BLaER1 (cell line): ENCODE measurements at regions not wholly inside any gene's neighbourhood (a gene's known extent, or its start where the extent isn't known, plus 50 kb on each side); places are given as distances from the start of the nearest gene placed in this dataset.

ENCODE experiments used
- H3K27ac ChIP-seq: shearing (Covaris generic); formaldehyde crosslinking; 2 replicates; pipeline ENCODE4 v1.8.1; 2022
- H3K27me3 ChIP-seq: shearing (Covaris generic); formaldehyde crosslinking; 2 replicates; pipeline ENCODE4 v1.8.1; 2022
- H3K36me3 ChIP-seq: shearing (Covaris generic); formaldehyde crosslinking; 2 replicates; pipeline ENCODE4 v1.8.1; 2022
- H3K4me1 ChIP-seq: shearing (Covaris generic); formaldehyde crosslinking; 2 replicates; pipeline ENCODE4 v1.8.1; 2022
- H3K4me2 ChIP-seq: shearing (Covaris generic); formaldehyde crosslinking; 2 replicates; pipeline ENCODE4 v1.8.1; 2022
- H3K4me3 ChIP-seq: shearing (Covaris generic); formaldehyde crosslinking; 2 replicates; pipeline ENCODE4 v1.8.1; 2022
- H3K9ac ChIP-seq: shearing (Covaris generic); formaldehyde crosslinking; 2 replicates; pipeline ENCODE4 v1.8.1; 2022
- H3K9me3 ChIP-seq: shearing (Covaris generic); formaldehyde crosslinking; 2 replicates; pipeline ENCODE4 v1.8.1; 2022
- H4K20me1 ChIP-seq: shearing (Covaris generic); formaldehyde crosslinking; 2 replicates; pipeline ENCODE4 v1.8.1; 2022
- Cebpa-rat ChIP-seq: shearing (Covaris generic); IDR thresholded peaks from 2 replicates; pipeline ENCODE4 v1.8.1; 2022

DNA sequence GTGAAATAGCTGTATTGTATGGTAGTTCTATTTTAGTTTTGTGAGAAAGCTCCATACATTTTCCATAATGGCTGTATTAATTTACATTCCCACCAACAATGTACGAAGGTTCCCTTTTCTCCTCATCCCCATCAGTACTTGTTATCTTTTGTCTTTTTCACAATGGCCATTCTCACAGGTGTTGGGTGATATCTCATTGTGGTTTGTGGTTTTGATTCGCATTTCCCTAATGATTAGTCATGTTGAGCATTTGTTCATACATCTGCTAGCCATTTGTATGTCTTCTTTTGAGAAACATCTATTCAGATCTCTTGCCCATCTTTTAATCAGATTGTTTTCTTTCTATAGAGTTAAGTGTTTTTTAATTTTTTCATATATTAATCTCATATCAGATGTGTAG is 931.9 kb downstream of the IGSF11 start:
- Histone ChIP-seq H3K27ac (no peak overlapping the region), H3K36me3 (no peaks in the 10 kb centered on the region), H3K4me3 (no peak overlapping the region), H3K4me1 (peaks cover 11% of the 10 kb centered on the region; the same call in 1 of the 2 replicates), H3K9me3 (no peaks in the 10 kb centered on the region), H4K20me1 (no peaks in the 10 kb centered on the region), H3K4me2 (no peak overlapping the region), H3K27me3 (no peaks in the 10 kb centered on the region), H3K9ac (no peak overlapping the region)
- TF ChIP-seq Cebpa-rat, result no peak

DNA sequence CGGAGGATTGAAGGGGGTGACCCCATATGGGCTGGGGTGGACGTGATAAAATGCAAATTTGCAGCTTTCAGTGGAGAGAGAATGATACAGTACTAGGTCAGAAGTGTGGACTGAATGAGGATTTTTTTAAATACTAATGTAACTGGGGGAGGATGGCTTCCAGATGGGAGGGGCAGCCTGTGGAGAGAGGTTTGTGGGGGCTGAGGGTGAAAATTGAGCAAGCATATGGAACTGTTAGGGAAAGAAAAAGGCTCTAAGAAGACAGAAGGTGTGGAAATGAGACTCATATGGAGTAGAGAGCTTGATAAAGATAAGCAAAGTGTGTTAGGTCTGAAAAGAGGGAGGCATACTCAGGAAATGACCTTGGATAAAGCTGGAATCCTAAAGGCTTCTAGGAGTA is 926.4 kb downstream of the IGSF11 start:
- Histone ChIP-seq H3K4me2 (no peak overlapping the region), H3K27me3 (no peaks in the 10 kb centered on the region), H3K36me3 (no peaks in the 10 kb centered on the region), H4K20me1 (no peaks in the 10 kb centered on the region), H3K9me3 (no peaks in the 10 kb centered on the region), H3K27ac (no peak overlapping the region), H3K4me1 (peaks cover 2% of the 10 kb centered on the region; the same call in 1 of the 2 replicates), H3K4me3 (no peak overlapping the region), H3K9ac (no peak overlapping the region)
- TF ChIP-seq Cebpa-rat, result no peak

GRCh38 chr3:118108769-118109168 is 925.9 kb downstream of the IGSF11 start:
- no peak overlapping the region for H3K4me3 ChIP-seq
- no peaks in the 10 kb centered on the region for H3K9me3 ChIP-seq
- H3K9ac ChIP-seq, result no peak overlapping the region
- H4K20me1 ChIP-seq, result no peaks in the 10 kb centered on the region
- H3K27me3 ChIP-seq, result no peaks in the 10 kb centered on the region
- H3K4me2 ChIP-seq, result no peak overlapping the region
- H3K36me3 ChIP-seq, result no peaks in the 10 kb centered on the region
- no peaks in the 10 kb centered on the region for H3K4me1 ChIP-seq
- no peak for TF ChIP-seq Cebpa-rat
- no peak overlapping the region for H3K27ac ChIP-seq

DNA sequence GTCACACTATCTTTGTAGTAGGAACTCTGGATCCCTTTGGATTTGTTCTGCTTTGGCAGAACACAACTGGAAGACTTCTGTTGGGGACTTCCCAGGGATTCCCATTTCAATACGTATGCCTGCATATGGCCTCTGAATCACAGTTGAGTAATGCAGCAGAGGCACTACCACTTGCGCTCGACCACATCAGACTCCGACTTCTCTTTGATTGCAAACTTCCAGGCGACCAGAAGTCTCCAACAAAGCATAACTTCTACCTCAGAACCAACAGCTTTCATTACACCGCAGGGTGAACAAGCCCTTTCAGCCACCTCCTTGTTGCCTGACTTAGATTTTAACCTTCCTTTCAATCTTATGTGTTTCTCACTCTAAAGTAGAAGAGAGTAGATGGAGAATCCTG is 924.4 kb downstream of the IGSF11 start:
- Histone ChIP-seq H3K4me2 (no peak overlapping the region), H3K9ac (no peak overlapping the region), H3K9me3 (no peaks in the 10 kb centered on the region), H3K36me3 (no peaks in the 10 kb centered on the region), H3K4me1 (no peaks in the 10 kb centered on the region), H3K27ac (no peak overlapping the region), H3K27me3 (no peaks in the 10 kb centered on the region), H3K4me3 (no peak overlapping the region), H4K20me1 (no peaks in the 10 kb centered on the region)
- TF ChIP-seq Cebpa-rat, result no peak

GRCh38 chr3:118116991-118117390 is 917.7 kb downstream of the IGSF11 start:
- no peak overlapping the region for H3K27ac ChIP-seq
- no peaks in the 10 kb centered on the region for H4K20me1 ChIP-seq
- H3K36me3 ChIP-seq, result no peaks in the 10 kb centered on the region
- no peak for TF ChIP-seq Cebpa-rat
- H3K4me2 ChIP-seq, result no peak overlapping the region
- no peaks in the 10 kb centered on the region for H3K27me3 ChIP-seq
- H3K9me3 ChIP-seq, result no peaks in the 10 kb centered on the region
- H3K9ac ChIP-seq, result no peak overlapping the region
- no peak overlapping the region for H3K4me3 ChIP-seq
- H3K4me1 ChIP-seq, result no peaks in the 10 kb centered on the region

- Histone ChIP-seq H3K36me3 (no peaks in the 10 kb centered on the region), H3K27ac (no peak overlapping the region), H4K20me1 (no peaks in the 10 kb centered on the region), H3K9ac (no peak overlapping the region), H3K27me3 (no peaks in the 10 kb centered on the region), H3K4me1 (no peaks in the 10 kb centered on the region), H3K4me2 (no peak overlapping the region), H3K9me3 (no peaks in the 10 kb centered on the region), H3K4me3 (no peak overlapping the region)
- TF ChIP-seq Cebpa-rat, result no peak
Observed at GRCh38 chr3:118126751-118127150, 907.9 kb downstream of the IGSF11 start.

DNA sequence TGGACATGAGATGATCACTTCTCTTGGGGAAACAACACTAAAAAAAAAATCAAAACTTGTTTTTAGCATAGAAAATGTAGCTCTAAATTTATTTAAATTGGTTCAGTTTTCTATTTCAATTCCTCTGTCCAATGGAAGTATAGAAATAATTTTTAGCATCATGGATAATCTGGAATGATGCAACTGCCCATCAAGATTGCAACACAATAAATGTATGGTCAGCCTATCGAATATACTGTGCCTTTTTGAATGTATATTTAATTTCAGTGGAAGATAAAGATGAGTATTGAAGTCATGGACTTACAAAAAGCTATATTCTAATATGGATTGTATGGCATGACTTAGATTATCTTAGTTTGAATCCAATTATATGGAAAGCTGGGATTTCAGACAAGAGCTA is 906.7 kb downstream of the IGSF11 start:
- Histone ChIP-seq H3K4me2 (no peak overlapping the region), H3K9ac (no peak overlapping the region), H4K20me1 (no peaks in the 10 kb centered on the region), H3K27me3 (no peaks in the 10 kb centered on the region), H3K4me1 (no peaks in the 10 kb centered on the region), H3K27ac (no peak overlapping the region), H3K9me3 (no peaks in the 10 kb centered on the region), H3K4me3 (no peak overlapping the region), H3K36me3 (no peaks in the 10 kb centered on the region)
- TF ChIP-seq Cebpa-rat, result no peak

GRCh38 chr3:118128886-118129285 is 905.8 kb downstream of the IGSF11 start:
- TF ChIP-seq Cebpa-rat, result no peak
- no peaks in the 10 kb centered on the region for H3K27me3 ChIP-seq
- H3K4me1 ChIP-seq, result no peaks in the 10 kb centered on the region

DNA sequence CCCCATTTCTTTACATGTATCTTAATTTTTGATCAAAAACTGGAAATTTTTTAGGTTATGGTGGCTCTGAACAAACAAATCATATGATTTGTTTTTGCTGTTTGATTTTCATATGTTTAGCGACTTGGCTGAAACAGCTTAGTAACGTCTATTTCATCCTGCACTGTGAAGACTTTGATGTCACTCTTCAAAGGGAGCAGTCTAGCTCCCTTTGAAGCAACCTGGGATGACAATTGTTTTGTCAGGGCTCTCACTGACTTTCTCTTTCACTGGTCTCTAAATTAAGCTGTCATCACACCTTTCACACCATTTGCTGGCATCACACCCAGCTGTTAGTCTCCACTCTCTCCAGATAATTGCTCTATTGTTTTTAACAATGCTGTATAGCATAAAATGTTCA is 896.9 kb downstream of the IGSF11 start:
- no peaks in the 10 kb centered on the region for H4K20me1 ChIP-seq
- H3K9me3 ChIP-seq, result no peaks in the 10 kb centered on the region
- H3K27ac ChIP-seq, result no peak overlapping the region
- H3K4me2 ChIP-seq, result no peak overlapping the region
- no peak for TF ChIP-seq Cebpa-rat
- H3K4me3 ChIP-seq, result no peak overlapping the region
- no peaks in the 10 kb centered on the region for H3K4me1 ChIP-seq
- no peaks in the 10 kb centered on the region for H3K36me3 ChIP-seq
- H3K27me3 ChIP-seq, result no peaks in the 10 kb centered on the region
- no peak overlapping the region for H3K9ac ChIP-seq

More at GRCh38 chr3:118128886-118129285, 905.8 kb downstream of the IGSF11 start:
- Histone ChIP-seq H3K9ac (no peak overlapping the region), H3K27ac (no peak overlapping the region), H3K36me3 (no peaks in the 10 kb centered on the region), H4K20me1 (no peaks in the 10 kb centered on the region), H3K4me3 (no peak overlapping the region), H3K4me2 (no peak overlapping the region), H3K9me3 (no peaks in the 10 kb centered on the region)

GRCh38 chr3:118144919-118145318 is 889.7 kb downstream of the IGSF11 start:
- Histone ChIP-seq H3K4me3 (no peak overlapping the region), H3K4me1 (peaks cover 8% of the 10 kb centered on the region), H3K27me3 (no peaks in the 10 kb centered on the region), H3K9ac (no peak overlapping the region), H3K36me3 (no peaks in the 10 kb centered on the region), H3K4me2 (peak overlapping the region; percentile 36), H4K20me1 (no peaks in the 10 kb centered on the region), H3K9me3 (no peaks in the 10 kb centered on the region), H3K27ac (no peak overlapping the region)
- TF ChIP-seq Cebpa-rat, result no peak

DNA sequence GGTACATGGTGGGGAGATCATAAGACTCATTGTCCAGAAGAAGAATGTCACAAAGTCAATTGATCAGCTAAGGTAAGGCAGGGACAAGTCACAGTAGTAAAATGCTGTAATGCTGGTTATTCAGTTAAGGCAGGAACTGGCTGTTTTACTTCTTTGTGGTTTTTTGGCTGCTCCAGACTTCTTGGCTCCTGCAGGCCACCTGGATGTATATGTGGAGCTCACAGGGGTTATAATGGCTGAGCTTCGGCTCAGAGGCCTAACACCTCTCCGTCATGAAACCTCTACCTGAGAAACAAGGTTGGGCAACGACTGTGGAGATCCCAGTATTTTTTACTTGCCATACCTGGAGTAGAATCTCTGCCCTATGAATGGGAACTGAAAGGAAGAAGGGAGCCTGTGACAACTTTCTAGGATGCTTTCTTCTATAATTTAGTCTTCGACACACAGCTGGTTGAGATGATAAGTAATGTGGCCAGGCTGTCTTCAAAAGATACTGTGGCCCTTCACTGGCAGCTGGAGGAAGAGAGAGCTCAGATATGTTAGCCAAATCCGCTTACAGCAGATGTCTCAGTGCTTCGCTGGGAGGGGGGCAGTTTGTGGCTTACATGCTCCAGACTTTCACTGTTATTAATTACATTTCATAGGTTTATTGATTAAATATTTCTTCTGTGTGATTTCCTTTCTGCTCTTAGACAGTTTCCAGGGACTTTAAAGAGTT is 887.8 kb downstream of the IGSF11 start:
- Histone ChIP-seq H3K9ac (no peak overlapping the region), H3K4me2 (no peak overlapping the region), H4K20me1 (no peaks in the 10 kb centered on the region), H3K27me3 (no peaks in the 10 kb centered on the region), H3K9me3 (peaks cover 4% of the 10 kb centered on the region; the same call in 1 of the 2 replicates), H3K36me3 (no peaks in the 10 kb centered on the region), H3K4me3 (no peak overlapping the region), H3K27ac (no peak overlapping the region), H3K4me1 (peaks cover 8% of the 10 kb centered on the region)
- TF ChIP-seq Cebpa-rat, result no peak
